A549 (cell line): ENCODE measurements at regions not wholly inside any gene's neighbourhood (a gene's known extent, or its start where the extent isn't known, plus 50 kb on each side); places are given as distances from the start of the nearest gene placed in this dataset.
"Not testable (repeated sequence)": the region's sequence is repeated elsewhere in the genome, so short reads cannot be mapped to it uniquely, and the experiment has no call there.

Source experiments
- CBX8 ChIP-seq: fragments of 200-600 bp; sonication (generic); IDR thresholded peaks from 2 replicates; pipeline ENCODE4 v1.6.1; 2016
- CEBPB ChIP-seq, 2 experiments: fragments of >200 bp in 1 of 2; sonication (Bioruptor Twin) in 1 of 2; formaldehyde crosslinking in 1 of 2; IDR thresholded peaks; 2 replicates each; pipeline ENCODE4 v1.6.1; 2012 to 2016
- CTCF ChIP-seq: fragments of >200 bp; sonication (Bioruptor Twin); formaldehyde crosslinking; IDR thresholded peaks from 3 replicates; pipeline ENCODE4 v1.5.1; 2016
- EHMT2 ChIP-seq: fragments of 200-600 bp; sonication (generic); IDR thresholded peaks from 2 replicates; pipeline ENCODE4 v1.6.1; 2016; ENCODE audit warnings: antibody characterized with exemption, low read depth, mild to moderate bottlenecking, moderate library complexity
- EP300 ChIP-seq, 2 experiments: fragments of >200 bp; sonication (Bioruptor Twin); formaldehyde crosslinking; IDR thresholded peaks; 2 replicates in 1 of 2; 3 replicates in 1 of 2; pipeline ENCODE4 v1.6.1; 2016 to 2017
- HOXB5 ChIP-seq: fragments of 250-450 bp; sonication (Bioruptor Pico); IDR thresholded peaks from 2 replicates; pipeline ENCODE4 v1.5.0; 2020; ENCODE audit warnings: mild to moderate bottlenecking, moderate library complexity
- MAZ ChIP-seq: fragments of 150-350 bp; IDR thresholded peaks from 2 replicates; pipeline ENCODE4 v1.6.1; 2014; ENCODE audit warnings: antibody characterized with exemption, low read depth, low read length, borderline replicate concordance
- MYC ChIP-seq: IDR thresholded peaks from 2 replicates; pipeline ENCODE4 v1.6.1; 2012; ENCODE audit warnings: mild to moderate bottlenecking, inconsistent platforms, low read length, improper control_type of control experiment, borderline replicate concordance
- NR3C1 ChIP-seq: fragments of >200 bp; sonication (Bioruptor Twin); formaldehyde crosslinking; IDR thresholded peaks from 3 replicates; pipeline ENCODE4 v1.6.1; 2017
- POLR2A ChIP-seq: IDR thresholded peaks from 2 replicates; pipeline ENCODE4 v1.6.1; 2012; ENCODE audit warnings: mild to moderate bottlenecking, low read length
- RAD21 ChIP-seq, 2 experiments: fragments of >200 bp in 1 of 2; sonication (Bioruptor Twin) in 1 of 2; formaldehyde crosslinking in 1 of 2; IDR thresholded peaks in 1 of 2; conservative IDR thresholded peaks in 1 of 2; 2 replicates in 1 of 2; 3 replicates in 1 of 2; pipeline ENCODE4 v1.6.1; 2012 to 2018; ENCODE audit warnings: inconsistent platforms in 1 of 2
- RCOR1 ChIP-seq: fragments of 150-350 bp; IDR thresholded peaks from 2 replicates; pipeline ENCODE4 v1.6.1; 2014; ENCODE audit warnings: antibody characterized with exemption, low read length, low read depth
- SMC3 ChIP-seq: fragments of >200 bp; sonication (Bioruptor Twin); formaldehyde crosslinking; IDR thresholded peaks from 3 replicates; pipeline ENCODE4 v1.6.1; 2018; ENCODE audit warnings: inconsistent platforms
- ZFP36 ChIP-seq: fragments of 450-650 bp; IDR thresholded peaks from 2 replicates; pipeline ENCODE4 v1.6.1; 2014; ENCODE audit warnings: borderline replicate concordance; ENCODE audit not compliant: partially characterized antibody

- not testable (repeated sequence) for TF ChIP-seq NR3C1; MAZ; CTCF; CEBPB (IDR thresholded peaks at IDR 0.05); POLR2A; RCOR1; RAD21 (conservative IDR thresholded peaks at IDR 0.05 in 1 of 2, IDR thresholded peaks at IDR 0.05 in 1 of 2); SMC3; EHMT2; MYC; HOXB5; ZFP36; CBX8; EP300 (IDR thresholded peaks at IDR 0.05)
Observed at GRCh38 chr17:15847447-15848229, 97.3 kb upstream of the ADORA2B start.
